WERI-Rb-1 (cell line): ENCODE measurements at regions not wholly inside any gene's neighbourhood (a gene's known extent, or its start where the extent isn't known, plus 50 kb on each side); places are given as distances from the start of the nearest gene placed in this dataset.

Source experiments
- DNase-seq: peaks from one replicate; pipeline ENCODE4 v3.0.0-alpha.2; 2020
- H3K27ac ChIP-seq: fragments of 250-450 bp; sonication (Bioruptor Pico); 2 replicates; pipeline ENCODE4 v1.5.1; 2020; ENCODE audit warnings: mild to moderate bottlenecking, moderate library complexity
- H3K27me3 ChIP-seq: fragments of 250-450 bp; sonication (Bioruptor Pico); 2 replicates; pipeline ENCODE4 v1.5.1; 2021; ENCODE audit warnings: mild to moderate bottlenecking, low read depth, moderate library complexity; ENCODE audit not compliant: insufficient read depth, severe bottlenecking
- H3K36me3 ChIP-seq: fragments of 250-450 bp; sonication (Bioruptor Pico); 2 replicates; pipeline ENCODE4 v1.5.1; 2020; ENCODE audit warnings: mild to moderate bottlenecking, moderate library complexity
- H3K4me3 ChIP-seq: 2 replicates; pipeline ENCODE4 v1.5.1; 2011; ENCODE audit warnings: low read depth, mild to moderate bottlenecking, control low read depth, low read length
- H3K9me3 ChIP-seq: fragments of 250-450 bp; sonication (Bioruptor Pico); 2 replicates; pipeline ENCODE4 v1.5.1; 2021; ENCODE audit warnings: mild to moderate bottlenecking, moderate library complexity; ENCODE audit not compliant: severe bottlenecking
- CTCF ChIP-seq: IDR thresholded peaks from 2 replicates; pipeline ENCODE4 v1.5.1; 2011; ENCODE audit warnings: low read depth, mild to moderate bottlenecking, control low read depth, inconsistent platforms, low read length

- DNase-seq = no peak
- Histone ChIP-seq H3K4me3 (no peak overlapping the region), H3K9me3 (no peaks in the 10 kb centered on the region), H3K27me3 (no peaks in the 10 kb centered on the region), H3K36me3 (no peaks in the 10 kb centered on the region), H3K27ac (no peak overlapping the region)
- TF ChIP-seq CTCF = no peak
Measured at GRCh38 chr9:89961616-89962341, 357.0 kb downstream of the GADD45G start.

GRCh38 chr9:89963280-89963679 is 358.5 kb downstream of the GADD45G start:
- Histone ChIP-seq H3K27me3 (no peaks in the 10 kb centered on the region), H3K9me3 (no peaks in the 10 kb centered on the region), H3K36me3 (no peaks in the 10 kb centered on the region), H3K27ac (no peak overlapping the region), H3K4me3 (no peak overlapping the region)
- no peak for DNase-seq
- no peak for TF ChIP-seq CTCF

- no peak overlapping the region for H3K27ac ChIP-seq
- peak; percentile 34 for TF ChIP-seq CTCF
- no peaks in the 10 kb centered on the region for H3K9me3 ChIP-seq
- no peak for DNase-seq
- H3K27me3 ChIP-seq = no peaks in the 10 kb centered on the region
- H3K36me3 ChIP-seq = no peaks in the 10 kb centered on the region
- H3K4me3 ChIP-seq = no peak overlapping the region
Measured at GRCh38 chr9:89967527-89967926, 362.7 kb downstream of the GADD45G start.

- no peak for TF ChIP-seq CTCF
- Histone ChIP-seq H3K4me3 (no peak overlapping the region), H3K27me3 (no peaks in the 10 kb centered on the region), H3K9me3 (no peaks in the 10 kb centered on the region), H3K36me3 (no peaks in the 10 kb centered on the region), H3K27ac (no peak overlapping the region)
- no peak for DNase-seq
Measured at GRCh38 chr9:89969156-89969675, 364.4 kb downstream of the GADD45G start.

GRCh38 chr9:89969881-89970639 is 365.2 kb downstream of the GADD45G start:
- H3K27ac ChIP-seq = no peak overlapping the region
- no peaks in the 10 kb centered on the region for H3K36me3 ChIP-seq
- H3K4me3 ChIP-seq = no peak overlapping the region
- H3K27me3 ChIP-seq = no peaks in the 10 kb centered on the region
- no peak for DNase-seq
- H3K9me3 ChIP-seq = no peaks in the 10 kb centered on the region
- TF ChIP-seq CTCF = no peak
